GM23338 (cell line): ENCODE measurements at regions not wholly inside any gene's neighbourhood (a gene's known extent, or its start where the extent isn't known, plus 50 kb on each side); places are given as distances from the start of the nearest gene placed in this dataset.

Experiments used
- ATAC-seq: fragments of 200-7000 bp; cut with Tn5 transposase; 3 replicates; pipeline ENCODE4 v1.9.1; 2020
- DNase-seq: peaks from one replicate; pipeline ENCODE4 v3.0.0-alpha.2; 2015; ENCODE audit warnings: low spot score
- H2AFZ ChIP-seq: fragments of 200-600 bp; sonication (generic); 2 replicates; pipeline ENCODE4 v1.8.0; 2016; ENCODE audit warnings: antibody characterized with exemption, mild to moderate bottlenecking, moderate library complexity
- H3F3A ChIP-seq: fragments of 200-600 bp; sonication (generic); replicated peaks from 2 replicates; pipeline ENCODE4 v1.8.0; 2017; ENCODE audit warnings: antibody characterized with exemption, mixed run types, low read depth
- H3K27ac ChIP-seq: fragments of 200-600 bp; sonication (generic); 2 replicates; pipeline ENCODE4 v1.6.1; 2016; ENCODE audit warnings: low read depth
- H3K27me3 ChIP-seq: fragments of 200-600 bp; sonication (generic); 2 replicates; pipeline ENCODE4 v1.8.0; 2016; ENCODE audit warnings: mild to moderate bottlenecking, mixed run types, moderate library complexity; ENCODE audit not compliant: insufficient read depth
- H3K36me3 ChIP-seq: fragments of 200-600 bp; sonication (generic); 2 replicates; pipeline ENCODE4 v1.8.0; 2016; ENCODE audit warnings: mild to moderate bottlenecking; ENCODE audit not compliant: insufficient read depth
- H3K4me1 ChIP-seq: fragments of 200-600 bp; sonication (generic); 2 replicates; pipeline ENCODE4 v1.8.0; 2016; ENCODE audit warnings: mild to moderate bottlenecking, moderate library complexity; ENCODE audit not compliant: insufficient read depth
- H3K4me2 ChIP-seq: fragments of 200-600 bp; sonication (generic); 2 replicates; pipeline ENCODE4 v1.7.1; 2017; ENCODE audit warnings: mixed run types
- H3K4me3 ChIP-seq: fragments of 200-600 bp; sonication (generic); 2 replicates; pipeline ENCODE4 v1.6.1; 2016; ENCODE audit warnings: mixed run types
- H3K79me2 ChIP-seq: fragments of 200-600 bp; sonication (generic); replicated peaks from 2 replicates; pipeline ENCODE4 v1.8.0; 2017; ENCODE audit warnings: mild to moderate bottlenecking; ENCODE audit not compliant: insufficient read depth
- H3K9me2 ChIP-seq: fragments of 200-600 bp; sonication (generic); 2 replicates; pipeline ENCODE4 v1.8.0; 2017; ENCODE audit not compliant: insufficient read depth
- H4K20me1 ChIP-seq: fragments of 200-600 bp; sonication (generic); replicated peaks from 2 replicates; pipeline ENCODE4 v1.8.0; 2017; ENCODE audit warnings: mild to moderate bottlenecking; ENCODE audit not compliant: insufficient read depth
- H3K27ac Mint-ChIP-seq: 2 replicates; pipeline ENCODE4 v1.8.0; 2020; ENCODE audit warnings: inconsistent platforms, mild to moderate bottlenecking, moderate library complexity, mixed read lengths
- H3K27me3 Mint-ChIP-seq: 3 replicates; pipeline ENCODE4 v1.8.0; 2022; ENCODE audit warnings: low read depth, mild to moderate bottlenecking, moderate library complexity, mixed read lengths, inconsistent platforms; ENCODE audit not compliant: insufficient read depth, poor library complexity
- H3K36me3 Mint-ChIP-seq: 3 replicates; pipeline ENCODE4 v1.8.0; 2021; ENCODE audit warnings: low read depth, mild to moderate bottlenecking, inconsistent platforms, moderate library complexity, mixed read lengths
- H3K4me1 Mint-ChIP-seq: 3 replicates; pipeline ENCODE4 v1.8.0; 2020; ENCODE audit warnings: mild to moderate bottlenecking, inconsistent platforms, mixed read lengths
- H3K4me3 Mint-ChIP-seq: 3 replicates; pipeline ENCODE4 v1.8.0; 2021; ENCODE audit warnings: moderate library complexity, mild to moderate bottlenecking, inconsistent platforms, mixed read lengths
- H3K9me3 Mint-ChIP-seq: 3 replicates; pipeline ENCODE4 v1.8.0; 2020; ENCODE audit warnings: moderate library complexity, mild to moderate bottlenecking, inconsistent platforms, mixed read lengths
- EZH2 ChIP-seq: fragments of 200-600 bp; sonication (generic); IDR thresholded peaks from one replicate; pipeline ENCODE4 v1.8.0; 2017; ENCODE audit warnings: antibody characterized with exemption, mild to moderate bottlenecking, low read depth; ENCODE audit not compliant: unreplicated experiment
- NANOG ChIP-seq: IDR thresholded peaks from 2 replicates; pipeline ENCODE4 v1.6.1; 2016; ENCODE audit warnings: antibody characterized with exemption, borderline replicate concordance
- POLR2AphosphoS5 ChIP-seq: IDR thresholded peaks from 2 replicates; pipeline ENCODE4 v1.6.1; 2016; ENCODE audit warnings: antibody characterized with exemption, low read depth
- REST ChIP-seq: IDR thresholded peaks from one replicate; pipeline ENCODE4 v1.6.1; 2018; ENCODE audit warnings: antibody characterized with exemption; ENCODE audit not compliant: unreplicated experiment
- TF ChIP-seq, protein P1 (sequence below): IDR thresholded peaks from 2 replicates; pipeline ENCODE4 v1.6.1; 2016; ENCODE audit warnings: antibody characterized with exemption
- TF ChIP-seq, protein P2 (sequence below), 2 experiments: fragments of 200-600 bp in 1 of 2; sonication (generic) in 1 of 2; conservative IDR thresholded peaks; 2 replicates each; pipeline versions ENCODE4 v1.5.1 to v1.6.1; 2016 to 2017; ENCODE audit warnings: antibody characterized with exemption in 2 of 2, low read depth in 2 of 2, mild to moderate bottlenecking in 2 of 2, moderate library complexity in 1 of 2

DNA sequence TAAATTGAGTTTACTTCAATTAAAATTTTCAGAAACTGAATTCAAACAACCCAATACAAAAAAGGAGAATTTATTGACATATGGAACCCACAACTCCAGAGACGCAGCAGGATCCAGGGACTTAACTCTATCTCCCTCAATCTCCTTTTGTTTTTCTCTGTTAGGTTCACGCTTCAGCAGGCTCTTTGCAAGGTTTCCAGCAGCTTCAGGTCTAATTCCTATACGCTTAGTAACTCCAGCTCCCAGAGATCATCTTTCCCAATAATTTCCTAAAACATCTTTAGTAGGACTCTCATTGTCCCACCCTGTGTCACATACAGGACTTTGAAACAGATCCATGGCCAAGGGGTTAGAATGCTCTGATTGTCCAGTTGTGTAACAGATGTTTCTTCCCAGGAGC is 175.2 kb downstream of the RMST start:
- no peaks in the 10 kb centered on the region for H3K9me3 Mint-ChIP-seq
- H3K9me2 ChIP-seq: peaks cover 5% of the 10 kb centered on the region; the same call in 1 of the 2 replicates

More for the DNA sequence above, 175.2 kb downstream of the RMST start:
- no peak overlapping the region for H3K27ac Mint-ChIP-seq
- Histone ChIP-seq H4K20me1 (no peaks in the 10 kb centered on the region), H3F3A (no peaks in the 10 kb centered on the region), H3K27me3 (no peaks in the 10 kb centered on the region), H3K36me3 (no peaks in the 10 kb centered on the region), H3K79me2 (no peaks in the 10 kb centered on the region), H3K4me2 (no peak overlapping the region), H2AFZ (no peak overlapping the region), H3K27ac (no peak overlapping the region), H3K4me1 (peaks cover 13% of the 10 kb centered on the region; the same call in 1 of the 2 replicates), H3K4me3 (no peak overlapping the region)
- H3K36me3 Mint-ChIP-seq: no peaks in the 10 kb centered on the region
- DNase-seq: no peak
- no peak for ATAC-seq
- no peak overlapping the region for H3K4me3 Mint-ChIP-seq
- peaks cover 6% of the 10 kb centered on the region for H3K27me3 Mint-ChIP-seq
- H3K4me1 Mint-ChIP-seq: peaks cover 17% of the 10 kb centered on the region
- TF ChIP-seq NANOG (no peak), POLR2AphosphoS5 (no peak), REST (no peak), EZH2 (no peak)
- TF ChIP-seq, protein P1, sequence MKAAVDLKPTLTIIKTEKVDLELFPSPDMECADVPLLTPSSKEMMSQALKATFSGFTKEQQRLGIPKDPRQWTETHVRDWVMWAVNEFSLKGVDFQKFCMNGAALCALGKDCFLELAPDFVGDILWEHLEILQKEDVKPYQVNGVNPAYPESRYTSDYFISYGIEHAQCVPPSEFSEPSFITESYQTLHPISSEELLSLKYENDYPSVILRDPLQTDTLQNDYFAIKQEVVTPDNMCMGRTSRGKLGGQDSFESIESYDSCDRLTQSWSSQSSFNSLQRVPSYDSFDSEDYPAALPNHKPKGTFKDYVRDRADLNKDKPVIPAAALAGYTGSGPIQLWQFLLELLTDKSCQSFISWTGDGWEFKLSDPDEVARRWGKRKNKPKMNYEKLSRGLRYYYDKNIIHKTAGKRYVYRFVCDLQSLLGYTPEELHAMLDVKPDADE: no peak
- TF ChIP-seq, protein P2, sequence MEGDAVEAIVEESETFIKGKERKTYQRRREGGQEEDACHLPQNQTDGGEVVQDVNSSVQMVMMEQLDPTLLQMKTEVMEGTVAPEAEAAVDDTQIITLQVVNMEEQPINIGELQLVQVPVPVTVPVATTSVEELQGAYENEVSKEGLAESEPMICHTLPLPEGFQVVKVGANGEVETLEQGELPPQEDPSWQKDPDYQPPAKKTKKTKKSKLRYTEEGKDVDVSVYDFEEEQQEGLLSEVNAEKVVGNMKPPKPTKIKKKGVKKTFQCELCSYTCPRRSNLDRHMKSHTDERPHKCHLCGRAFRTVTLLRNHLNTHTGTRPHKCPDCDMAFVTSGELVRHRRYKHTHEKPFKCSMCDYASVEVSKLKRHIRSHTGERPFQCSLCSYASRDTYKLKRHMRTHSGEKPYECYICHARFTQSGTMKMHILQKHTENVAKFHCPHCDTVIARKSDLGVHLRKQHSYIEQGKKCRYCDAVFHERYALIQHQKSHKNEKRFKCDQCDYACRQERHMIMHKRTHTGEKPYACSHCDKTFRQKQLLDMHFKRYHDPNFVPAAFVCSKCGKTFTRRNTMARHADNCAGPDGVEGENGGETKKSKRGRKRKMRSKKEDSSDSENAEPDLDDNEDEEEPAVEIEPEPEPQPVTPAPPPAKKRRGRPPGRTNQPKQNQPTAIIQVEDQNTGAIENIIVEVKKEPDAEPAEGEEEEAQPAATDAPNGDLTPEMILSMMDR (conservative IDR thresholded peaks at IDR 0.05; ENCODE audit: low read depth in 2 of 2): no peak
